SK-N-DZ (cell line): ENCODE measurements at regions not wholly inside any gene's neighbourhood (a gene's known extent, or its start where the extent isn't known, plus 50 kb on each side); places are given as distances from the start of the nearest gene placed in this dataset.

Experiments used
- DNase-seq: peaks from one replicate; pipeline ENCODE4 v3.0.0-alpha.2; 2015; ENCODE audit warnings: low spot score

GRCh38 chr2:5953525-5953924 is 261.3 kb downstream of the SOX11 start:
- DNase-seq, result no peak

- no peak for DNase-seq
Measured at GRCh38 chr2:5954509-5954908, 262.3 kb downstream of the SOX11 start.

- DNase-seq, result no peak
Measured at GRCh38 chr2:5955921-5956320, 263.7 kb downstream of the SOX11 start.

- no peak for DNase-seq
Measured at GRCh38 chr2:5959836-5960820, 267.9 kb downstream of the SOX11 start.

GRCh38 chr2:5967506-5967905 is 275.3 kb downstream of the SOX11 start:
- no peak for DNase-seq

GRCh38 chr2:5969303-5969702 is 277.1 kb downstream of the SOX11 start:
- DNase-seq, result no peak

GRCh38 chr2:5970347-5970746 is 278.2 kb downstream of the SOX11 start:
- no peak for DNase-seq

GRCh38 chr2:5974477-5974876 is 282.3 kb downstream of the SOX11 start:
- DNase-seq, result no peak

- DNase-seq, result no peak
Measured at GRCh38 chr2:5975401-5975800, 283.2 kb downstream of the SOX11 start.

- DNase-seq, result peak; percentile 45
Measured at GRCh38 chr2:5976531-5977065, 284.4 kb downstream of the SOX11 start.

DNA sequence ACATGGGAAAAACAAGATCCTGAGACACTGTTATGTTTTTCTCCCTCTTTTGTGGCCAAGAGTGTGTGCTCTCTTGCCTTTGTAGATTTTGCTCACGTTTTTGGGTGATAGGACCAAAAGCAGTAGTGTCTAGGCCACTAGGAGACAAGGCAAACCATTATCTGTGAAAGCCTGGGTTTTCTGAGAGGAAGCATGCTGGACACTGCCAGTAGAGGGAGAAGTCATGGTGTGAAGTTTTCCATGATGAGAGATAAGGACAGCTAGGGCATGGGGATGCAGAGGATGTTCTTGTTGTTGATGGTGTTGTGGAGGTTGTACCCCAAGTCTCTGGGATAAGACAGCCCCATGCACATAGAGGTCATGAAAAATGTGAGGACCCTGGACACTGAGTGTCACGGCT is 285.3 kb downstream of the SOX11 start:
- DNase-seq, result no peak

DNA sequence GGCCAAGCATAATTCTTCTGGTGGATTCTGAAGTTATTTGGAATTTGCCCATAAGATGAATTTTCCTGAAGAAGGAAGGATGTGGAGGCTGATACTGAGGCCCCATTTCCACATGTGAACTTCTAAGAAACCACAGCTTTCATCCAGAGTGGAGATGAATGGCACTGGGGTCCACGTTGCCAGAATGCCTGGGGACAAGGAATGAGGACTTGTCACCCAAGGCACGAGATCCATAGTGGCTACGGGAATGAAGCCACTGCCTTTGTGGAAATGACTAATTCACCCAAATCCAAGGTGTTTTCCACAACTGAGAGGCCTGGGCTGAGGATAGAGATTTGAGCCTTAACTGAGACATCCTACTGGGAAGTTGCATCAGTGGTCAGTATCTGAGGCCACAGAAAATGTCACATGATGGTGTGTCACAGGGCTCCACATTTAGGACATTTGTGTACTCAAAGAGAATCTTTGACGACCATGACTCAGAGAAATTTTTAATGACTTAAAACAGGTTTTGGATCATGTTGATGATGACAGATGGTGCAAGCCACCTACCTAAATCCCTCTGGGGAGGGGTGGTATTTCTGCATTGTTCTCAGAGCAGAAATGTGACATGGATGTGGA is 286.1 kb downstream of the SOX11 start:
- DNase-seq, result no peak

- no peak for DNase-seq
Measured at GRCh38 chr2:5980450-5981190, 288.4 kb downstream of the SOX11 start.

DNA sequence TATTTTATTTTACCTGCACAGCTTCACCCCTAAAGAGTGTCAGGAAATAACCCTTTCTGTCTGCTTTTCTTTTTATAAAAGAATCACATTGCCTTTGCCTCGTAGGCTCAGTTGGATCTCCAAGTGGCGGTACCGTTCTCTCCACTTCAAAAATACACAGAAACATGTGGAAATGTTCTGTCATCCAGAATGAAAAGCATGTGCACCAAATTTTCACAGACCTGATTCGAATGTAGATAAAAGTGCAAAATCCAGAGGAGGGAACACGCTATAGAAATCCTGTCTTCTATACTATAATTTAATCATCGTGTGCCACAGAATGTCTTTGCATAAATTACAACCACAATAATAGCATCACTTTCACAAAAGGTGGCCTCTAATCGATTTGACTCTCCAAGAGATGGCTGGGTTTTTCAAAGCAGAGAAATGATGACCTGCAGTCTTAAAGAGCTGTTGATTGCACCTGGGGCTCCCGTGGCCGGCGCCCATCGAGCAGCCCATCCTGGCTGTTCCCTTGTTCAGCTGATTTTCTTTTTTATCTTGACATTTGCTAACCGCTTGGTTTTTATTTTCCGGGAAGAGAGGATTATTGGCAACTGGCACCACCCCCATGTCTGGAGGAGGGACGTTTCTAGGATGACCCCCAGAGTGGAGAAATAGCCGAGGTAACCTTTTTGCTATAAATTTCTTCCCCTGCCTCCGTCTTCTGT is 290.2 kb downstream of the SOX11 start:
- peak; percentile 63 for DNase-seq

DNA sequence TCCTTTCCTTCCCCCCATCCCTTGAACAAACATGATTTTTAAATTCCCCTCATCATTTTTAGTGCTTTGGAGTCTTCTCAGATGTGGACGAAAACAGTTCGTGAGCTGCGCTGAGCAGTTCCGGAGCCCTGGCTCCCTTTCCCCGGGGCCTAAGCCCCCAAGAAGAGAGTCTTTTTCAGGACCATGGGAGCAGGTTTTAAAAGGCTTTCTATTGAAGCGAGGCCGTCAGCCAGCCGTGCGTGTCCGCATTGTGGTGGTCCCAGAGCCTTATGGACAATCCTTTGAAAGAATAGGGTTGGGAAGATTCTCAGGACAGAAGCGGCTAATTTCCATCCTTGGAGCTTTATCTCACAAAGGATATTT is 290.7 kb downstream of the SOX11 start:
- no peak for DNase-seq

DNA sequence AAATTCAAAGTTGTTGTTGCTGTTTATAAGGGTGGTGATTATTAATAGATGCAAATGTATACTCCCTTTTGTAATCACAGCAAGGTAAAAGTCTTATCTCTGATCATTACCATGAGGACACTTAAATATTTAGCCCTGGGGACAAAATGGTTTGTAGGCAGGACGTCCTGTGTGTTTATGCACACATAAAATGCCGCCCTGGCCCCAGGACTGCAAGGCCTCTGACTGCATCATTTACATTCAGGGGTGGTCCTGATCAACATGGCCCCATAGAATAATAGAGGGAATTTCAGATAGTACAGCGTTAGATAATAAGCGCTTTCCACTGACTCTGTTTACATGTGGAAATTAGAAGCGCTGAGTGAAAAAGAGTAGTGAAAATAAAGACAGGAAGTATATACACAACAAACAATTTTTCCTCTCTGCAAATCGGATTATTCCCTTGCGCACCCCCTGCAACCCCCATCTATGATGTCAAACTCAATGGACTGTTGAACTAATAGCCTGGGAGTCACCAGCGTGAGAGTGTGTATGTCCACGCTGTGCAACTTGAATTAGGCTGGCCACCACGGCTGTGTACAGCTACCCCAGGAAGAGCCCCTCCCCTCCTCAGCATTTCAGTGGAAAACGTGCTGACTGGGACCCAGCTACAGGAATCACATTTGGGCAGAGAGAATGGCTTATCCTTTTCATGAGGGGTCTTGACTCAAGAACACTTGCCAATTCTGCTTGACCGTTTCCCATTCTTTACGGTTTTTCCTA is 291.5 kb downstream of the SOX11 start:
- no peak for DNase-seq

DNA sequence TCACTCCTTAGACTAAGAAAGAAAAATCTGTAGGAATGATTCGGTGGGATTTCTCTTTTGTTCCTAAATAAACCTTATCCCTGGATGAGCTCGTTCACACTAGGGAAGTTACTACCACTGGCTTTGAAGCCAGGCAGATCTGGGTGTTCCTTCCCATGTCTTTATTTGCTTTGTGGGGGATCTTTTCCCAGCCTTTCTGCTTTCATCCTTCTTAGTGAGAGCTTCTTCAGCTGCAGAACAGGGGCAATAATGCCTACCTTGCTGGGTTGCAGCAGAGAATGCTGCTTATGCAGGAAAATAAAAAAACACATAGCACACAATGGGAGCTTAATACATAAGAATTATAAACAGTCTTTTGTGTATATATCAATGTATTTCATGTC is 292.1 kb downstream of the SOX11 start:
- DNase-seq, result no peak

- DNase-seq, result no peak
Measured at GRCh38 chr2:5984946-5985345, 292.8 kb downstream of the SOX11 start.

DNA sequence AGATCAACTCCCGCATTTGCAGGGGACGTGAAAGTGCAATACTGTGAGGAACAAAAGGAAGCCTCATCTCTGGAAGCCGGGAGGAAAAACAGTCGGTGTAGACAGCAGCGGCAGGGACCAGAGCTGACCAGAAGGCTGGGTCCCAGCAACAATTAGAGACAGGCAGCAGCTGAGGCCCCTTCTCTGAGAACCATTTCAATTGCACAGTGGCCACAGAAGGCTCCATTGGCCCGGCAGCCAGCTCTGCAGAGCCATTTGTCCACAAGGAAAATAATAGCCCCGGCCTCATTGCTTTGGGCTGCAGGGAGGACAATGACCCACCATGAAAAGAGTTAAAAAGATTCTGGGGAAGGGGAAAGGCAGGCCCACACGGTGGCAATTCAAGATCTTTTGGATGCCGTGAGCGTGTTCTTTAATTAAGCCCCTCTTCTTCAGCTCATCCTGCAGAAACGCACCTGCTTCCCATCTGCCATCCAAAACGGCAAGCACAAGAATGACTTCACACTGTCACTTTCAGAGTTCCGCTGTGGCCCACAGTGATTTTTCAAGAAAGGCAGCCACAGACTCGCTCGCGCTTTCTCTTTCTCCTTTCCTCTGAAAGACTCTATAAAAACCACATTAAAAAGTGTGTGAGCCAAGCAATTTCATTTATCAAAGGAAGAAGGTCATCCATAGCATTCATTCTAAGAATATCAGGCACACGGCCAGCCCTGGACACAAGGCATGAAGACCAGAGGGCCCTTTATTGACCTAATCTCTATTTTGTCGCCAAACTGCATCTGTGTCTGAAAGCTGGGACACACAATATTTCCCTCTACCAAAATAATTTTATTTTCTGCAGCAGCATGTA is 293.6 kb downstream of the SOX11 start:
- no peak for DNase-seq
